ENCODE measurements at regions not wholly inside any gene's neighbourhood (a gene's known extent, or its start where the extent isn't known, plus 50 kb on each side); places are given as distances from the start of the nearest gene placed in this dataset.

DNA sequence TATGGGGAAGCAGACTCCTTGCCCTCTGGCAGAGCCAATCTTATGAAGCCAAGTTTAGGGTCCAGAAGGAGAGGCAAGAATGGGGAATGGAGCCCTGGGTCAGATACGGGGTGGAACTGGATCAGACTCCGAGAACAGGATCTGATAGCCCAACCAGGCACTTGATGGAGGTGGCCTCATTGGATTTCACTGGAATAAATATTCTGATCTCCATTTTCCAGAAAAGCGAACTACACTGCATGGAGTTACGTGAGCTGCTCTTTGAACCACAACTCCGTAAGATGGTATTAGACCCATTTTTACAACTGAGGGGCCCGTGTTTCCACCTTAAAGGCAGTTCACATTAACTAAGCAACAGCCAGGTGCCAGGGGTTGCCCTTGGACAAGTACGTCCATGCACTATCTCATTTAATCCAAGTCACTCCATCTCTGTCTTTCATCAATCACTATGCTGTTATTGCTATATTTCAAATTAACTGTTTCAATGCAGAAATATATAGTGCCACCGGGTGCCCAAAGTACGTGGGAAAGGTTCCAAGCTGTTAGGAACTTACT is 155.2 kb downstream of the BCL11B start:
- peaks cover 56% of the 10 kb centered on the region for H3K27me3 ChIP-seq (ENCODE audit: insufficient read depth)
- H3K4me2 ChIP-seq = no peak overlapping the region
- no peaks in the 10 kb centered on the region for H3K9me3 ChIP-seq
- H2AFZ ChIP-seq (ENCODE audit: low read depth) = no peak overlapping the region
- ChIA-PET CTCF (no interaction called here), POLR2A (no interaction called here)
- DNase-seq = no peak
- TF ChIP-seq, protein P1, sequence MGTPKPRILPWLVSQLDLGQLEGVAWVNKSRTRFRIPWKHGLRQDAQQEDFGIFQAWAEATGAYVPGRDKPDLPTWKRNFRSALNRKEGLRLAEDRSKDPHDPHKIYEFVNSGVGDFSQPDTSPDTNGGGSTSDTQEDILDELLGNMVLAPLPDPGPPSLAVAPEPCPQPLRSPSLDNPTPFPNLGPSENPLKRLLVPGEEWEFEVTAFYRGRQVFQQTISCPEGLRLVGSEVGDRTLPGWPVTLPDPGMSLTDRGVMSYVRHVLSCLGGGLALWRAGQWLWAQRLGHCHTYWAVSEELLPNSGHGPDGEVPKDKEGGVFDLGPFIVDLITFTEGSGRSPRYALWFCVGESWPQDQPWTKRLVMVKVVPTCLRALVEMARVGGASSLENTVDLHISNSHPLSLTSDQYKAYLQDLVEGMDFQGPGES (IDR thresholded peaks at IDR 0.05; ENCODE audit: low read depth, low read length) = no peak
- H4K20me1 ChIP-seq (ENCODE audit: insufficient read depth) = no peaks in the 10 kb centered on the region
- no peak overlapping the region for H3K27ac ChIP-seq (ENCODE audit: low read depth in 2 of 2, low read length in 1 of 2)
- H3F3A ChIP-seq (replicated peaks; ENCODE audit: insufficient read depth) = no peaks in the 10 kb centered on the region
- H3K9me2 ChIP-seq = no peaks in the 10 kb centered on the region
- 4% methylated on average over 9 of the region's 9 CpGs for WGBS (ENCODE audit: low lambda C conversion rate)
- H3K36me3 ChIP-seq (replicated peaks in 1 of 2; ENCODE audit: control insufficient read depth in 1 of 2, insufficient read depth in 2 of 2, low read length in 1 of 2) = no peaks in the 10 kb centered on the region
- H3K9ac ChIP-seq = no peak overlapping the region
- H3K4me1 ChIP-seq (ENCODE audit: control insufficient read depth in 1 of 2, insufficient read depth in 2 of 2, low read depth in 1 of 2, low read length in 1 of 2) = no peaks in the 10 kb centered on the region
- H3K79me2 ChIP-seq (ENCODE audit: insufficient read depth) = no peaks in the 10 kb centered on the region
- H3K4me3 ChIP-seq (ENCODE audit: low read depth in 2 of 2, low read length in 1 of 2) = no peak overlapping the region

DNA sequence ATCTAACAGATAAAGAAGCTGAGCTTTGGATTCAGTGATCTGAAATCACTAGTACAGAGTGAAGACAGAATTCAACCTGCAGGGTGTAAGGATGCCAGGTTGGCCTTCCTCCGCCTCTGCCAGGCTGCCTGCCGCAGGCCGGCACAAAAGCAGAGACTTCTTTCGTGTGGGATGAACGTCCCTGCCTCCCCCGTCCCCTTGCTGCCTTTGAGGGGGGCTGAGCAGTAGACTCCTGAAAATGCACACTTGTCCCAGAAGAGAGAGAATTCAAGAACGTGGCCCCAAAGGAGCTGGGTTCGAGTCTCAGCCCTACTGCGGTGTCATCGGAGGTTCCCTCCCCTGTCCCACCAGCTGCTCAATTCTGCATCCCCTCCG is 154.3 kb downstream of the BCL11B start:
- no peak for DNase-seq
- Histone ChIP-seq H3K27ac (ENCODE audit: low read depth in 2 of 2, low read length in 1 of 2) (no peak overlapping the region), H2AFZ (ENCODE audit: low read depth) (no peak overlapping the region), H3K9me2 (no peaks in the 10 kb centered on the region), H3K27me3 (ENCODE audit: insufficient read depth) (peaks cover 64% of the 10 kb centered on the region), H3K4me2 (no peak overlapping the region), H3K4me1 (ENCODE audit: control insufficient read depth in 1 of 2, insufficient read depth in 2 of 2, low read depth in 1 of 2, low read length in 1 of 2) (no peaks in the 10 kb centered on the region), H3K9ac (no peak overlapping the region), H3K4me3 (ENCODE audit: low read depth in 2 of 2, low read length in 1 of 2) (no peak overlapping the region), H4K20me1 (ENCODE audit: insufficient read depth) (no peaks in the 10 kb centered on the region), H3K36me3 (replicated peaks in 1 of 2; ENCODE audit: control insufficient read depth in 1 of 2, insufficient read depth in 2 of 2, low read length in 1 of 2) (no peaks in the 10 kb centered on the region), H3K9me3 (no peaks in the 10 kb centered on the region), H3F3A (replicated peaks; ENCODE audit: insufficient read depth) (no peaks in the 10 kb centered on the region), H3K79me2 (ENCODE audit: insufficient read depth) (no peaks in the 10 kb centered on the region)
- POLR2A ChIA-PET = no interaction called here
- TF ChIP-seq ELF1 (IDR thresholded peaks at IDR 0.05) (no peak), SMC3 (IDR thresholded peaks at IDR 0.05; ENCODE audit: low read depth, low read length) (no peak), CHD2 (IDR thresholded peaks at IDR 0.05; ENCODE audit: low read length, partially characterized antibody) (no peak), RFX5 (IDR thresholded peaks at IDR 0.05; ENCODE audit: low read length) (no peak), FOXM1 (IDR thresholded peaks at IDR 0.05; ENCODE audit: low read depth) (no peak), RCOR1 (IDR thresholded peaks at IDR 0.05; ENCODE audit: low read length) (no peak), YY1 (IDR thresholded peaks at IDR 0.05; ENCODE audit: low read depth) (no peak), NFIC (IDR thresholded peaks at IDR 0.05; ENCODE audit: borderline replicate concordance) (no peak), RAD21 (IDR thresholded peaks at IDR 0.05; ENCODE audit: low read length) (no peak), FOXJ3 (CRISPR knock-in tag; IDR thresholded peaks at IDR 0.05) (no peak), MXI1 (IDR thresholded peaks at IDR 0.05; ENCODE audit: low read depth, low read length) (no peak), GATA2 (CRISPR knock-in tag; IDR thresholded peaks at IDR 0.05) (no peak), EP300 (IDR thresholded peaks at IDR 0.05; ENCODE audit: borderline replicate concordance in 1 of 2, low read depth in 1 of 2, low read length in 1 of 2) (no peak), JUND (IDR thresholded peaks at IDR 0.05) (no peak), TAF1 (IDR thresholded peaks at IDR 0.05; ENCODE audit: borderline replicate concordance, low read depth, low read length) (no peak), MEF2A (IDR thresholded peaks at IDR 0.05; ENCODE audit: borderline replicate concordance, low read depth) (no peak)
- TF ChIP-seq, protein P2, sequence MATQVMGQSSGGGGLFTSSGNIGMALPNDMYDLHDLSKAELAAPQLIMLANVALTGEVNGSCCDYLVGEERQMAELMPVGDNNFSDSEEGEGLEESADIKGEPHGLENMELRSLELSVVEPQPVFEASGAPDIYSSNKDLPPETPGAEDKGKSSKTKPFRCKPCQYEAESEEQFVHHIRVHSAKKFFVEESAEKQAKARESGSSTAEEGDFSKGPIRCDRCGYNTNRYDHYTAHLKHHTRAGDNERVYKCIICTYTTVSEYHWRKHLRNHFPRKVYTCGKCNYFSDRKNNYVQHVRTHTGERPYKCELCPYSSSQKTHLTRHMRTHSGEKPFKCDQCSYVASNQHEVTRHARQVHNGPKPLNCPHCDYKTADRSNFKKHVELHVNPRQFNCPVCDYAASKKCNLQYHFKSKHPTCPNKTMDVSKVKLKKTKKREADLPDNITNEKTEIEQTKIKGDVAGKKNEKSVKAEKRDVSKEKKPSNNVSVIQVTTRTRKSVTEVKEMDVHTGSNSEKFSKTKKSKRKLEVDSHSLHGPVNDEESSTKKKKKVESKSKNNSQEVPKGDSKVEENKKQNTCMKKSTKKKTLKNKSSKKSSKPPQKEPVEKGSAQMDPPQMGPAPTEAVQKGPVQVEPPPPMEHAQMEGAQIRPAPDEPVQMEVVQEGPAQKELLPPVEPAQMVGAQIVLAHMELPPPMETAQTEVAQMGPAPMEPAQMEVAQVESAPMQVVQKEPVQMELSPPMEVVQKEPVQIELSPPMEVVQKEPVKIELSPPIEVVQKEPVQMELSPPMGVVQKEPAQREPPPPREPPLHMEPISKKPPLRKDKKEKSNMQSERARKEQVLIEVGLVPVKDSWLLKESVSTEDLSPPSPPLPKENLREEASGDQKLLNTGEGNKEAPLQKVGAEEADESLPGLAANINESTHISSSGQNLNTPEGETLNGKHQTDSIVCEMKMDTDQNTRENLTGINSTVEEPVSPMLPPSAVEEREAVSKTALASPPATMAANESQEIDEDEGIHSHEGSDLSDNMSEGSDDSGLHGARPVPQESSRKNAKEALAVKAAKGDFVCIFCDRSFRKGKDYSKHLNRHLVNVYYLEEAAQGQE (IDR thresholded peaks at IDR 0.05; ENCODE audit: low read depth, low read length) = no peak
- TF ChIP-seq, protein P3, sequence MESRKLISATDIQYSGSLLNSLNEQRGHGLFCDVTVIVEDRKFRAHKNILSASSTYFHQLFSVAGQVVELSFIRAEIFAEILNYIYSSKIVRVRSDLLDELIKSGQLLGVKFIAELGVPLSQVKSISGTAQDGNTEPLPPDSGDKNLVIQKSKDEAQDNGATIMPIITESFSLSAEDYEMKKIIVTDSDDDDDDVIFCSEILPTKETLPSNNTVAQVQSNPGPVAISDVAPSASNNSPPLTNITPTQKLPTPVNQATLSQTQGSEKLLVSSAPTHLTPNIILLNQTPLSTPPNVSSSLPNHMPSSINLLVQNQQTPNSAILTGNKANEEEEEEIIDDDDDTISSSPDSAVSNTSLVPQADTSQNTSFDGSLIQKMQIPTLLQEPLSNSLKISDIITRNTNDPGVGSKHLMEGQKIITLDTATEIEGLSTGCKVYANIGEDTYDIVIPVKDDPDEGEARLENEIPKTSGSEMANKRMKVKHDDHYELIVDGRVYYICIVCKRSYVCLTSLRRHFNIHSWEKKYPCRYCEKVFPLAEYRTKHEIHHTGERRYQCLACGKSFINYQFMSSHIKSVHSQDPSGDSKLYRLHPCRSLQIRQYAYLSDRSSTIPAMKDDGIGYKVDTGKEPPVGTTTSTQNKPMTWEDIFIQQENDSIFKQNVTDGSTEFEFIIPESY (IDR thresholded peaks at IDR 0.05; ENCODE audit: borderline replicate concordance, low read depth) = no peak
- TF ChIP-seq, protein P1 (IDR thresholded peaks at IDR 0.05; ENCODE audit: low read depth, low read length) = no peak
- TF ChIP-seq, protein P4, sequence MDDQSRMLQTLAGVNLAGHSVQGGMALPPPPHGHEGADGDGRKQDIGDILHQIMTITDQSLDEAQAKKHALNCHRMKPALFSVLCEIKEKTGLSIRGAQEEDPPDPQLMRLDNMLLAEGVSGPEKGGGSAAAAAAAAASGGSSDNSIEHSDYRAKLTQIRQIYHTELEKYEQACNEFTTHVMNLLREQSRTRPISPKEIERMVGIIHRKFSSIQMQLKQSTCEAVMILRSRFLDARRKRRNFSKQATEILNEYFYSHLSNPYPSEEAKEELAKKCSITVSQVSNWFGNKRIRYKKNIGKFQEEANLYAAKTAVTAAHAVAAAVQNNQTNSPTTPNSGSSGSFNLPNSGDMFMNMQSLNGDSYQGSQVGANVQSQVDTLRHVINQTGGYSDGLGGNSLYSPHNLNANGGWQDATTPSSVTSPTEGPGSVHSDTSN (IDR thresholded peaks at IDR 0.05) = no peak
- CTCF ChIA-PET = no interaction called here
- 7% methylated on average over 8 of the region's 11 CpGs for WGBS (ENCODE audit: low lambda C conversion rate)

Data from SK-N-SH (cell line).